ENCODE measurements at regions not wholly inside any gene's neighbourhood (a gene's known extent, or its start where the extent isn't known, plus 50 kb on each side); places are given as distances from the start of the nearest gene placed in this dataset.

DNA sequence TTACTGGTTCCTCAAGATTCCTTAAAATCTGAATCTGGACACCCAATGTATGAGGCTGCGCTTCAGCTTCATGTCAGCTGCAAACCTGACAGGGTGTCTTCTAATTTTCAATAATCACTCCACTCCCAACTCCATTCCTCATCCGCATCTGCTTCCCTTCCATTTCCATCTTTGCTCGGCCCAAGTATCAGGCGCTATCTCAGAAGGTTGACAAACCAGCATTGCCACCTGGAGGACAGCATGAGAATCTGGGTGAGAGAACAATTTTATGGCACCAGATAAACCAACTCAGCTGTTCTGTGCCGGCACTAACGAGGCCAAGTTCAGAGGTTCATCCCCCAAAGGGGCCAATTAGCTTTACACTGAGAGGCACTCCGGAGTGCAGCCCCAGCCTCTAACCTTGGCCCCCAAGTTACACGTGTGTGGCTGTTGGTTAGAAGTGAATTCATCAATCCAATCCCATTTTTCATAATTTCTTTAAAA, 79.1 kb upstream of the LMO2 start:
- peak; percentile 39 for DNase-seq (ENCODE audit: low read depth)
- peak; percentile 76 for TF ChIP-seq CTCF (IDR thresholded peaks at IDR 0.05; ENCODE audit: low read depth, low read length, missing control alignments)
- H3K4me3 ChIP-seq (ENCODE audit: low read depth, low read length) = no peak overlapping the region

DNA sequence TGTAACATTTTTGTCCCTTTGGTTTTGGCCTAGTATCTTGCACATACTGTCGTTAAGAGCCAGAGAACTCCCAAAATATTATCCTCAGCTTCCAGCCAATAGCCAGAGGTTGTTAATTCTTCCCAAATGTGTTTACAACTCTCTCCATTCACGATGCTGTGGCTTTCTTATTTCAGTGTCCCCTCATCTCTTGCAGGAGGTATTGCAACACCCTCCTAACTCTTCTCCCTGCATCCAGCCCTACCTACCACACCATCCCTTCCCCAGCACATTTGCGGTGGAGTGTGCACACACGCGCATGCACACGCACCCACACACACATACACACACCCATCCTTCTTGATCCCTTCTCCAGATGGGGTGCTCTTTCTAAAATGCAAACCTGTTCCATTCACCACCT, 75.6 kb upstream of the LMO2 start:
- no peak for TF ChIP-seq CTCF (IDR thresholded peaks at IDR 0.05; ENCODE audit: low read depth, low read length, missing control alignments)
- DNase-seq (ENCODE audit: low read depth) = no peak
- no peak overlapping the region for H3K4me3 ChIP-seq (ENCODE audit: low read depth, low read length)

DNA sequence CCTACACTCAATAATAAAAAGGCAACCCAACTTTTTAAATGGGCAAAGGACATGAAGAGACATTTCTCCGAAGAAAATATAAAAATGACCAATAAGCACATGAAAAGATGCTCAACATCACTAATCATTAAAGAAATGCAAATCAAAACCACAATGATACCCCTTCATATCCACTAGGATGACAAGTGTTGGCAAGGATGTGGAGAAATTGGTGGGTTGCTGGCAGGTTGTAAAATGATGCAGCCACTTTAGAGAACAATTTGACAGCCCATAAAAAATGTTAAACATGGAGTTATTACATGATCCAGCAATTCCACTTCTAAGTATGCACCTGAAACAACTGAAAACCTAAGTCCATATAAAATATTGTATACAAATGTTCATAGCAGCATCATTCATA, 73.2 kb upstream of the LMO2 start:
- H3K4me3 ChIP-seq (ENCODE audit: low read depth, low read length) = no peak overlapping the region
- DNase-seq (ENCODE audit: low read depth) = no peak
- TF ChIP-seq CTCF (IDR thresholded peaks at IDR 0.05; ENCODE audit: low read depth, low read length, missing control alignments) = no peak

- no peak for TF ChIP-seq CTCF (IDR thresholded peaks at IDR 0.05; ENCODE audit: low read depth, low read length, missing control alignments)
- no peak for DNase-seq (ENCODE audit: low read depth)
- H3K4me3 ChIP-seq (ENCODE audit: low read depth, low read length) = no peak overlapping the region
Observed at GRCh38 chr11:33959855-33960400, 68.1 kb upstream of the LMO2 start.

- no peak for TF ChIP-seq CTCF (IDR thresholded peaks at IDR 0.05; ENCODE audit: low read depth, low read length, missing control alignments)
- no peak overlapping the region for H3K4me3 ChIP-seq (ENCODE audit: low read depth, low read length)
- DNase-seq (ENCODE audit: low read depth) = no peak
Observed at GRCh38 chr11:33957304-33957917, 65.5 kb upstream of the LMO2 start.

DNA sequence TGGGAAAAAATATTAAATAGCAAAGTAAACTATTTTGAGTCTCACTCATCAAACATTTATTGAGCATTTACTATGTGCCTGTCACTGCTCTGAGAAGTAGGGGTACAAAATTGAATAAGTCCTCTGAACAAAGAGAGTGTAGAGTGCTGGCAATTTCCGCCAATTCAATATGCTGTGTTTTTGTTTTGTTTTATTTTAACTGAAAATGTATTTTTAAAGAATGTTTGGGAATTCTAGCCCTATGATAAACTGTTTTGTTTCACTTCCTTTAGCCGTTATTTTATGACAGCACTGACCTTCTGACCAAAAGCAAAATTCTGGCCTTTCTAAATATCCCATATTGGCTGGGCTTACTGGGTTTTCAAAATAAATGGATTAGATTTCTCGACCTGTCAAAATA, 64.7 kb upstream of the LMO2 start:
- no peak for TF ChIP-seq CTCF (IDR thresholded peaks at IDR 0.05; ENCODE audit: low read depth, low read length, missing control alignments)
- no peak for DNase-seq (ENCODE audit: low read depth)
- H3K4me3 ChIP-seq (ENCODE audit: low read depth, low read length) = no peak overlapping the region

DNA sequence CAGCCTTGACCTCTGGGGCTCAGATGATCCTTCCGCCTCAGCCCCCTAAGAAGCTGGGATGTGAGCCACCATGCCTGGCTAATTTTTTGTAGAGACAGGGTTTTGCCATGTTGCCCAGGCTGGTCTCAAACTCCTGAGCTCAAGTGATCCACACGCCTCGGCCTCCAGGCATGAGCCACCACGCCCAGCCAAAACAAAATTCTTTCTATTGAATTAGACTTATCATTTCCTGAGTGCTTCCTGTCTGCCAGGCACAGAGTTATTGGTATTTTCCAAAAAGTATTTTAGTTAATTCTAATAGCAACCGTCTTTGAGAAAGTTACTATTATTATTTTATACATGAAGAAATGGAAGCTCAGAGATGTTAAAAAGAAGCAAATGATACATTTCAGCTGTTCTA, 61.4 kb upstream of the LMO2 start:
- no peak overlapping the region for H3K4me3 ChIP-seq (ENCODE audit: low read depth, low read length)
- no peak for TF ChIP-seq CTCF (IDR thresholded peaks at IDR 0.05; ENCODE audit: low read depth, low read length, missing control alignments)
- no peak for DNase-seq (ENCODE audit: low read depth)
